Testis (tissue), 2 donors: ENCODE measurements at regions not wholly inside any gene's neighbourhood (a gene's known extent, or its start where the extent isn't known, plus 50 kb on each side); places are given as distances from the start of the nearest gene placed in this dataset.

Experiments used
- DNase-seq: peaks from one replicate; pipeline ENCODE4 v3.0.0-alpha.2; 2019
- H3K27ac ChIP-seq, 2 donors: fragments of 200-600 bp; sonication (generic); one replicate each; pipeline ENCODE4 v1.5.1; 2019
- H3K27me3 ChIP-seq: fragments of 200-600 bp; sonication (generic); one replicate; pipeline ENCODE4 v1.5.1; 2019
- H3K36me3 ChIP-seq: fragments of 200-600 bp; sonication (generic); one replicate; pipeline ENCODE4 v1.5.1; 2017; ENCODE audit warnings: low read depth; ENCODE audit errors: missing control alignments
- H3K4me1 ChIP-seq: fragments of 200-600 bp; sonication (generic); one replicate; pipeline ENCODE4 v1.5.1; 2019
- H3K4me3 ChIP-seq, 2 donors: fragments of 200-600 bp; sonication (generic); one replicate each; pipeline ENCODE4 v1.5.1; 2017 to 2019
- H3K9me3 ChIP-seq: fragments of 200-600 bp; sonication (generic); one replicate; pipeline ENCODE4 v1.5.1; 2017
- POLR2A ChIP-seq: fragments of 450-650 bp; IDR thresholded peaks from one replicate; pipeline ENCODE4 v1.6.1; 2017; ENCODE audit warnings: antibody characterized with exemption, mild to moderate bottlenecking, moderate library complexity
- WGBS, 2 donors: methylation state at CpG; one replicate each; pipeline ENCODE4 v1.1.5; 2018; 5-methylcytosine and 5-hydroxymethylcytosine counted together
- intact Hi-C: fragments of 100-400 bp; cut with DNase I; formaldehyde crosslinking; loops from one replicate; pipeline ENCODE4 v1.15.1; 2023; ENCODE audit warnings: low total_unique reads
- TF ChIP-seq, protein P1 (sequence below), 3 experiments: fragments of 450-650 bp in 2 of 3; fragments of 200-600 bp in 1 of 3; sonication (generic) in 1 of 3; IDR thresholded peaks; one replicate each; pipeline ENCODE4 v1.5.1; 2016 to 2019; ENCODE audit warnings: antibody characterized with exemption in 3 of 3, mild to moderate bottlenecking in 2 of 3, moderate library complexity in 1 of 3

DNA sequence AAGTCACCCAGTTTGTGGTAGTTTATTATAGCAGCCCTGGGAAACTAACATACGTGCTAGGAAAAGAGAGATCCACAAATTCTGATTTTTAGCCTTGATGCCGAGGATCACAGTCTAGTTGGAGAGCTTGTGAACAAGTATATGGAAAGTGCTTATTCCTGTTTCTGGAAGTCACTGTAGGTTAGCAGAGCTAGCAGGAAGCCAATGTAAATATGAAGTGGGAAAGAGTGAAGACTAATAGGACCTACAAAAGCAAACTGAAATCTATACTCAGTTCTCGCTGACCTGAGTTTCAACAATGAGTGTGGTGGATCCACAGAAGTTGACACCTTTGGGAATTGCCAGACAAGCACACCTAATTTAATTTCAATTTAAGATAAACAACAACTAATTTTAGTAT lies 254.9 kb downstream of the PLK2 start:
- H3K27me3 ChIP-seq = no peaks in the 10 kb centered on the region
- no peak overlapping the region for H3K4me3 ChIP-seq
- intact Hi-C loops = no loop called here
- no peaks in the 10 kb centered on the region for H3K9me3 ChIP-seq
- WGBS, 2 donors = 85 to 94% methylated on average over 3 of the region's 3 CpGs
- no peak for DNase-seq
- TF ChIP-seq POLR2A = no peak
- TF ChIP-seq, protein P1, sequence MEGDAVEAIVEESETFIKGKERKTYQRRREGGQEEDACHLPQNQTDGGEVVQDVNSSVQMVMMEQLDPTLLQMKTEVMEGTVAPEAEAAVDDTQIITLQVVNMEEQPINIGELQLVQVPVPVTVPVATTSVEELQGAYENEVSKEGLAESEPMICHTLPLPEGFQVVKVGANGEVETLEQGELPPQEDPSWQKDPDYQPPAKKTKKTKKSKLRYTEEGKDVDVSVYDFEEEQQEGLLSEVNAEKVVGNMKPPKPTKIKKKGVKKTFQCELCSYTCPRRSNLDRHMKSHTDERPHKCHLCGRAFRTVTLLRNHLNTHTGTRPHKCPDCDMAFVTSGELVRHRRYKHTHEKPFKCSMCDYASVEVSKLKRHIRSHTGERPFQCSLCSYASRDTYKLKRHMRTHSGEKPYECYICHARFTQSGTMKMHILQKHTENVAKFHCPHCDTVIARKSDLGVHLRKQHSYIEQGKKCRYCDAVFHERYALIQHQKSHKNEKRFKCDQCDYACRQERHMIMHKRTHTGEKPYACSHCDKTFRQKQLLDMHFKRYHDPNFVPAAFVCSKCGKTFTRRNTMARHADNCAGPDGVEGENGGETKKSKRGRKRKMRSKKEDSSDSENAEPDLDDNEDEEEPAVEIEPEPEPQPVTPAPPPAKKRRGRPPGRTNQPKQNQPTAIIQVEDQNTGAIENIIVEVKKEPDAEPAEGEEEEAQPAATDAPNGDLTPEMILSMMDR (IDR thresholded peaks at IDR 0.05) = no peak
- H3K4me1 ChIP-seq = no peaks in the 10 kb centered on the region
- no peak overlapping the region for H3K27ac ChIP-seq
- no peaks in the 10 kb centered on the region for H3K36me3 ChIP-seq

DNA sequence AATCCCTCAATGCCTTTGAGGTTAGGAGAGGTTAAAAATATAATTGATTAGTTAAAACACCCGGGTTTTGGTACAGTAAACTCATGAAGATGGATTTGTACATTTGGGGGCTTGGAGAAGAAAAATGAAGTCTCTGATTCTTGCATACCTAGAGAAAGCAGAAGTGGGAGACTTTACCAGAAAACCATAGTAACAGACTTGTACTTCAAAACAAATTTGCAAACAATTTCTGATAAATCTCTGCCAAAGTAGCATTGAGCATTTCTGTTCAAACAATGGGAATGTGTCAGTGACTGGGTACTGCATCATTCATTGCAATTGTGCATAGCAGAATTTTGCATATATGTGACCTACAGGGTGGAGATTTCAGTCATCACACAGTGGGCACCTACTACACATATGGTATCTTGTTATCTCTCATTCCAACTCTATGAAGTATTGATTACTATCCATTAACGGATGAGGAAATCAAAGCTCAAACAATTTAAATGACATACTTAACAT lies 256.9 kb downstream of the PLK2 start:
- intact Hi-C loops = no loop called here
- Histone ChIP-seq H3K27me3 (no peaks in the 10 kb centered on the region), H3K36me3 (no peaks in the 10 kb centered on the region), H3K27ac (no peak overlapping the region), H3K4me1 (no peaks in the 10 kb centered on the region), H3K4me3 (no peak overlapping the region), H3K9me3 (no peaks in the 10 kb centered on the region)
- no peak for DNase-seq
- WGBS, 2 donors = 88 to 97% methylated on average over 2 of the region's 2 CpGs
- TF ChIP-seq, protein P1 (IDR thresholded peaks at IDR 0.05) = no peak
- TF ChIP-seq POLR2A = no peak

DNA sequence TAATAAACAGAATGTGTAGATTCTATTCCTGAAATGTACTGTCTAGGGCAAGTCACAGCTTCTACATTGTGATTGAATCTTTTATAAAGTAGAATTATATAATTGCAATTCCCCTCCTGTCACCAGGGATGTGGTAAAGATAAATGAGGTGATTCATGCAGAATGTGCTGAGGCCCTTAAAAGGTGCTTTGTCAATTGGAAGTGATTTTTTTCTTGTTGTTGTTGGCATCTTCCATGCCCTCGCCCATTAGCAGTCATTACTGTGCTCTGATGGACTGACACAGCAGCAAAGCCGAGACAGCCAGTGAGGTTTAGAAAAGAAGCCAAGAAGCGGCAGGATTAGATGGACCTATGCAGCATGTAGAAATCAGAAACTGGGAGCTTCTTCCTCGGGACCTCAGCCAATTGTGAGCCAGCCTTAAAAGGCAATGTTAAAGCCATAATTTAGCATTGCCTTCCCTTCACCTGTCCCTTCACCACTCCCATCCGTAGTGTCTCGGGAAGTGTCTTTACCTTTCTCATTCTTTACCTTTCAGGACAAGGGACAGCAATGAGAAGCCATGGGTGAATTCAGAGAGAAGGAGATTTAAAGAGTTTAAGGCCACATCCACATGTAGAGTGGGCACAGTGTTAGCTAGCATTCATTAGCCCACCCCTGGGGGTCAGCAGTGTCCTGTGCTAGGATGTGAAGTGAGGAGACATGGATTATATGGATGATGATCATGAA lies 257.8 kb downstream of the PLK2 start:
- Histone ChIP-seq H3K9me3 (no peaks in the 10 kb centered on the region), H3K27ac (no peak overlapping the region), H3K4me3 (no peak overlapping the region), H3K36me3 (no peaks in the 10 kb centered on the region), H3K4me1 (no peaks in the 10 kb centered on the region), H3K27me3 (no peaks in the 10 kb centered on the region)
- intact Hi-C loops = no loop called here
- no peak for TF ChIP-seq POLR2A
- TF ChIP-seq, protein P1 (IDR thresholded peaks at IDR 0.05) = no peak
- no peak for DNase-seq
- 92 to 96% methylated on average over 6 of the region's 6 CpGs for WGBS, 2 donors

DNA sequence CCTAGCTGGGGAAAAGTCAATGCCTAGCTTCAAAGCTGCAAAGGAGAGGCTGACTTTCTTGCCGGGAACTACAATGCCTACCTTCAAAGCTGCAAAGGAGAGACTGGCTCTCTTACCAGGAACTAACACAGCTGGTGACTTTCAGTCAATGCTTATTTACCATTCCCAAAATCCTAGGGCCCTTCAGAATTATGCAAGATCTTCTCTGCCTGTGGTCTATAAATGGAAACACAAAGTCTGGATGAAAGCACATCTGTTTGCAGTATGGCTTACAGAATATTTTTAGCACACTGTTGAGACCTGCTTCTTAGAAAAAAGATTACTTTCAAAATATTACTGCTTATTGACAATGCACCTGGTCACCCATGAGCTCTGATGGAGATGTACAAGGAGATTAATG lies 259.4 kb downstream of the PLK2 start:
- no peaks in the 10 kb centered on the region for H3K4me1 ChIP-seq
- no peaks in the 10 kb centered on the region for H3K9me3 ChIP-seq
- H3K36me3 ChIP-seq = no peaks in the 10 kb centered on the region
- intact Hi-C loops = no loop called here
- no peak overlapping the region for H3K27ac ChIP-seq
- TF ChIP-seq, protein P1 (IDR thresholded peaks at IDR 0.05) = no peak
- TF ChIP-seq POLR2A = no peak
- no peaks in the 10 kb centered on the region for H3K27me3 ChIP-seq
- no peak overlapping the region for H3K4me3 ChIP-seq
- WGBS, 2 donors = 92 to 100% methylated on average over 1 of the region's 1 CpG
- DNase-seq = no peak

DNA sequence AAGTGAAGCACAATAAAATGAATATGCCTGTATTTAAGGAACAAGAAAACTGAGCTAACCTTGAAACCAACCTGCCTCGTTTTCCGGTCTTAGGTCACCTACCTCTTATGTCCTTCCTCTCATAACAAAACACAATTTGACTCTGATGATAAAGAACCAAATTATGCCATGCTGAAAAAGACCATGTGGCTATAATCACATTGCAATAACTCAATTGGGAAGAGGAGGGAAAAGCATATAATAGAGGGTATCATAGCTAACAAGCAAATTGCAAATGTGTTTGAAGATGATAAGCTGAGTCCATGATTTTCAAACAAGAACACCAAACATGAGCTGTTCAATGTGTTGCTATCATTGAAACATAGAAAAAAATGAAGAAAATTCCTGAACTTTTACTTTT lies 260.8 kb downstream of the PLK2 start:
- intact Hi-C loops = no loop called here
- Histone ChIP-seq H3K27me3 (no peaks in the 10 kb centered on the region), H3K4me1 (no peaks in the 10 kb centered on the region), H3K27ac (no peak overlapping the region), H3K4me3 (no peak overlapping the region), H3K36me3 (no peaks in the 10 kb centered on the region), H3K9me3 (no peaks in the 10 kb centered on the region)
- no peak for DNase-seq
- 90 to 98% methylated on average over 2 of the region's 2 CpGs for WGBS, 2 donors
- TF ChIP-seq, protein P1 (IDR thresholded peaks at IDR 0.05) = no peak
- no peak for TF ChIP-seq POLR2A
